ENCODE measurements at regions not wholly inside any gene's neighbourhood (a gene's known extent, or its start where the extent isn't known, plus 50 kb on each side); places are given as distances from the start of the nearest gene placed in this dataset.

DNA sequence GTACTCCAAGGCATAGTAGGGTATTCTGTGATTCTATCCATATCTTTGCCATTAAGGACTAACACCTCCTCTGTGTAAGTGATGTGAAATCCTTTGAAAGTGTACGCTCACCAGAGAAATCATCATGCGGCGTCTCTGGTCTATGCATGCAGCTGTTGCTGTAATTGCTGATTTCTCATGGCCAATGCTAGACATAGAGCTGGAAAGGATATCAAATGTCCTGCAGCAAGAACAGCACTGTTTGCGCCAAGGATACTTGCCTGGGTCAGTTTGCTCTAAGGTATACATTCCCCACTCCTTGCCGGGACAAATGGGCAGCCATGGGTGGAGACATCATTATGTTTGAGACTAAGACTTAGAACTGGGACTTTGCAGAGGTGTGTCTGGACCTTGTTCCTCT lies 896.4 kb downstream of the BCL11B start:
- Histone ChIP-seq H3K18ac (ENCODE audit: low read depth, low read length) (no peak overlapping the region), H2AK5ac (ENCODE audit: low read depth, low read length) (no peak overlapping the region), H3K4me1 (ENCODE audit: control insufficient read depth, insufficient read depth, low read length) (no peaks in the 10 kb centered on the region), H2AK9ac (replicated peaks; ENCODE audit: low read depth, low read length, poor library complexity) (no peak overlapping the region), H4K91ac (ENCODE audit: insufficient read depth, low read depth, low read length) (no peak overlapping the region), H2BK5ac (ENCODE audit: low read depth, low read length, poor library complexity, severe bottlenecking) (no peak overlapping the region), H3K27me3 (ENCODE audit: control insufficient read depth, insufficient read depth, low read length) (no peaks in the 10 kb centered on the region), H3K9me3 (ENCODE audit: control insufficient read depth, insufficient read depth, low read length) (peaks cover 25% of the 10 kb centered on the region), H3K4me2 (ENCODE audit: low read depth, low read length) (no peak overlapping the region), H3K9me1 (ENCODE audit: insufficient read depth, low read length) (no peaks in the 10 kb centered on the region), H2BK120ac (ENCODE audit: low read depth, low read length) (no peak overlapping the region), H3K27ac (ENCODE audit: insufficient read depth, low read length) (no peak overlapping the region), H2BK20ac (ENCODE audit: low read depth, low read length) (no peak overlapping the region), H3K36me3 (ENCODE audit: control insufficient read depth, insufficient read depth, low read length) (no peaks in the 10 kb centered on the region), H3K4me3 (ENCODE audit: insufficient read depth, low read depth, low read length) (no peak overlapping the region), H3K79me1 (ENCODE audit: low read depth in 1 of 2, low read length in 2 of 2) (no peaks in the 10 kb centered on the region), H4K5ac (ENCODE audit: low read depth, low read length) (no peak overlapping the region), H3K56ac (ENCODE audit: extremely low read depth, insufficient read depth, low read length) (no peak overlapping the region), H3K9ac (ENCODE audit: low read depth, low read length) (no peak overlapping the region), H4K20me1 (ENCODE audit: insufficient read depth, low read length) (no peaks in the 10 kb centered on the region), H4K8ac (ENCODE audit: low read depth in 2 of 2, low read length in 2 of 2) (no peak overlapping the region), H3K23ac (ENCODE audit: low read depth, low read length) (no peak overlapping the region), H2AFZ (replicated peaks; ENCODE audit: low read length, poor library complexity) (no peak overlapping the region), H3K4ac (ENCODE audit: low read depth, low read length) (no peak overlapping the region), H2BK15ac (ENCODE audit: low read depth, low read length) (no peak overlapping the region), H3K14ac (replicated peaks; ENCODE audit: low read depth, low read length) (no peak overlapping the region)
- dilution Hi-C loops (cut with HindIII; ENCODE audit: low sequenced_read_pairs, unreplicated experiment) (no loop called here), intact Hi-C loops (cut with micrococcal nuclease) (no loop called here), in situ Hi-C loops (cut with MboI; ENCODE audit: low sequenced_read_pairs) (no loop called here)
- TF ChIP-seq, protein P1, sequence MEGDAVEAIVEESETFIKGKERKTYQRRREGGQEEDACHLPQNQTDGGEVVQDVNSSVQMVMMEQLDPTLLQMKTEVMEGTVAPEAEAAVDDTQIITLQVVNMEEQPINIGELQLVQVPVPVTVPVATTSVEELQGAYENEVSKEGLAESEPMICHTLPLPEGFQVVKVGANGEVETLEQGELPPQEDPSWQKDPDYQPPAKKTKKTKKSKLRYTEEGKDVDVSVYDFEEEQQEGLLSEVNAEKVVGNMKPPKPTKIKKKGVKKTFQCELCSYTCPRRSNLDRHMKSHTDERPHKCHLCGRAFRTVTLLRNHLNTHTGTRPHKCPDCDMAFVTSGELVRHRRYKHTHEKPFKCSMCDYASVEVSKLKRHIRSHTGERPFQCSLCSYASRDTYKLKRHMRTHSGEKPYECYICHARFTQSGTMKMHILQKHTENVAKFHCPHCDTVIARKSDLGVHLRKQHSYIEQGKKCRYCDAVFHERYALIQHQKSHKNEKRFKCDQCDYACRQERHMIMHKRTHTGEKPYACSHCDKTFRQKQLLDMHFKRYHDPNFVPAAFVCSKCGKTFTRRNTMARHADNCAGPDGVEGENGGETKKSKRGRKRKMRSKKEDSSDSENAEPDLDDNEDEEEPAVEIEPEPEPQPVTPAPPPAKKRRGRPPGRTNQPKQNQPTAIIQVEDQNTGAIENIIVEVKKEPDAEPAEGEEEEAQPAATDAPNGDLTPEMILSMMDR (conservative IDR thresholded peaks at IDR 0.05; ENCODE audit: low read depth, low read length), result no peak
- TF ChIP-seq CHD1 (IDR thresholded peaks at IDR 0.05; ENCODE audit: low read depth, low read length), result no peak
- no peak for TF ChIP-seq RFX5 (IDR thresholded peaks at IDR 0.05; ENCODE audit: low read depth, low read length)
- TF ChIP-seq MAZ (IDR thresholded peaks at IDR 0.05; ENCODE audit: borderline replicate concordance, low read depth, low read length), result no peak
- no peak for TF ChIP-seq RAD21 (IDR thresholded peaks at IDR 0.05; ENCODE audit: low read length)
- no peak for TF ChIP-seq NFE2L2 (IDR thresholded peaks at IDR 0.05; ENCODE audit: low read depth, low read length)
- no peak for TF ChIP-seq BHLHE40 (IDR thresholded peaks at IDR 0.05; ENCODE audit: low read depth, low read length)
- 74% methylated on average over 3 of the region's 5 CpGs; no CpG with 5 or more reads in 1 of the 2 experiments for WGBS, 2 experiments (ENCODE audit: extremely low coverage in 2 of 2, insufficient read length in 1 of 2)
- no TSS peak for BruUV-seq (replicated peaks)
- ATAC-seq (ENCODE audit: low read depth), result no peak
- ChIA-PET CTCF (no interaction called here), POLR2A (ENCODE audit: unreplicated experiment) (no interaction called here)
- no peak for DNase-seq

Data from IMR-90 (cell line).